GM18526 (cell line): ENCODE measurements at regions not wholly inside any gene's neighbourhood (a gene's known extent, or its start where the extent isn't known, plus 50 kb on each side); places are given as distances from the start of the nearest gene placed in this dataset.

Source experiments
- POLR2A ChIP-seq: IDR thresholded peaks from 3 replicates; pipeline ENCODE4 v1.6.1; 2011; ENCODE audit not compliant: insufficient read length; ENCODE audit errors: extremely low read depth

- TF ChIP-seq POLR2A: no peak
Observed at GRCh38 chr22:48410536-48410935, 1417.1 kb downstream of the BRD1 start.

- no peak for TF ChIP-seq POLR2A
Observed at GRCh38 chr22:48407256-48407955, 1420.3 kb downstream of the BRD1 start.

- TF ChIP-seq POLR2A: no peak
Observed at GRCh38 chr22:48406161-48406560, 1421.5 kb downstream of the BRD1 start.

- TF ChIP-seq POLR2A: no peak
Observed at GRCh38 chr22:48405741-48406140, 1421.9 kb downstream of the BRD1 start.

GRCh38 chr22:48404801-48405447, 1422.7 kb downstream of the BRD1 start:
- no peak for TF ChIP-seq POLR2A

GRCh38 chr22:48403521-48404403, 1423.9 kb downstream of the BRD1 start:
- TF ChIP-seq POLR2A: no peak

GRCh38 chr22:48402591-48403031, 1425.1 kb downstream of the BRD1 start:
- TF ChIP-seq POLR2A: no peak

GRCh38 chr22:48398181-48398905, 1429.3 kb downstream of the BRD1 start:
- no peak for TF ChIP-seq POLR2A

GRCh38 chr22:48397531-48398180, 1430.0 kb downstream of the BRD1 start:
- TF ChIP-seq POLR2A: no peak

GRCh38 chr22:48396785-48397530, 1430.7 kb downstream of the BRD1 start:
- TF ChIP-seq POLR2A: no peak

- TF ChIP-seq POLR2A: no peak
Observed at GRCh38 chr22:48396091-48396784, 1431.4 kb downstream of the BRD1 start.

GRCh38 chr22:48395201-48395600, 1432.5 kb downstream of the BRD1 start:
- no peak for TF ChIP-seq POLR2A

- TF ChIP-seq POLR2A: no peak
Observed at GRCh38 chr22:48394787-48395186, 1432.9 kb downstream of the BRD1 start.
